Suppressor macrophage (primary cell): ENCODE measurements at regions not wholly inside any gene's neighbourhood (a gene's known extent, or its start where the extent isn't known, plus 50 kb on each side); places are given as distances from the start of the nearest gene placed in this dataset.

Experiments
- DNase-seq, 4 experiments: peaks; one replicate each; pipeline ENCODE4 v3.0.0-alpha.2; 2020 to 2022

GRCh38 chr12:76708296-76708695, 55.6 kb upstream of the ZDHHC17 start:
- no peak for DNase-seq

DNA sequence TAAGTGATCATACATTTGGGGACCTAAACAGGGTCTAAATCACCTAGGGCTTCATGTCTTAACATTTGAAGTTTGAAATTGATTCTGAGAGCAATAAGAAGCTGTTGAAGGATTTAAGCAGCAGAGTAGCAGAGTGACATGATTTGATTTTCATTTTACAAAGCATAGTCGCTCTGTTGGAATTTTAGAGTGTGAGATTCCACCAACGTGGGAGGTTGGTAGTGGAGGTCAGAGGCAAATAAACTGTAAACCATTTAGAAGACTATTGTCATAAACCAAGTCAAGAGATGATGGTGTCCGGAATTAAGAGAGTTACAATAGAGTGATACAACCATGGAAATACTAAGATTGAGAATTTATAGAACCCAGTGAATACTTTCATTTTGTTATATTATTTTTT, 52.7 kb upstream of the ZDHHC17 start:
- no peak for DNase-seq

GRCh38 chr12:76713130-76713529, 50.8 kb upstream of the ZDHHC17 start:
- no peak for DNase-seq

DNA sequence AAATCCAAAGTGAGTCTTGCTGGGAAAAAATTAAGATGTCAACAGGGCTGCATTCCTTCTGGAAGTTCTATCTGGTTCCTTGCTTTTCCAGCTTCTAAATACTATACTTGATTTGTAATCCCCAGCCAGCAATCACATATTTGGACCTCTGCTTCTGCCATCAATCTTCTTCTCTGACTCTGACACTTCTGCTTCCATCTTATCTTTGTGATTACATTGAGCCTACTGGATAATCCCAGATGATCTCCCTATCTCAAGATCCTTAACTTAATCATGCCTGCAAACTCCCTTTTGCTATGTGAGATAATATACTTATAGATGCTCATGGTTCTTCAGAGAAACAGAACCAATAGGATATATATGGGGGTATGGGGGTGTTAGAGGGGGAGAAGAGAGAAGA, 49.9 kb upstream of the ZDHHC17 start:
- no peak for DNase-seq
